Esophagus muscularis mucosa (tissue), 4 donors: ENCODE measurements at regions not wholly inside any gene's neighbourhood (a gene's known extent, or its start where the extent isn't known, plus 50 kb on each side); places are given as distances from the start of the nearest gene placed in this dataset.

Experiments used
- EP300 ChIP-seq: sonication (generic); formaldehyde crosslinking; IDR thresholded peaks from one replicate; pipeline ENCODE4 v1.6.1; 2017; ENCODE audit warnings: antibody characterized with exemption
- POLR2AphosphoS5 ChIP-seq, 2 donors: sonication (generic); formaldehyde crosslinking; IDR thresholded peaks; one replicate each; pipeline ENCODE4 v1.6.1; 2017; ENCODE audit warnings: antibody characterized with exemption in 2 of 2
- TF ChIP-seq, protein P1 (sequence below), 3 experiments: fragments of 200-600 bp in 2 of 3; fragments of 450-650 bp in 1 of 3; sonication (generic) in 2 of 3; IDR thresholded peaks; one replicate each; pipeline ENCODE4 v1.5.1; 2017 to 2019; ENCODE audit warnings: antibody characterized with exemption in 3 of 3, mild to moderate bottlenecking in 2 of 3, moderate library complexity in 1 of 3

DNA sequence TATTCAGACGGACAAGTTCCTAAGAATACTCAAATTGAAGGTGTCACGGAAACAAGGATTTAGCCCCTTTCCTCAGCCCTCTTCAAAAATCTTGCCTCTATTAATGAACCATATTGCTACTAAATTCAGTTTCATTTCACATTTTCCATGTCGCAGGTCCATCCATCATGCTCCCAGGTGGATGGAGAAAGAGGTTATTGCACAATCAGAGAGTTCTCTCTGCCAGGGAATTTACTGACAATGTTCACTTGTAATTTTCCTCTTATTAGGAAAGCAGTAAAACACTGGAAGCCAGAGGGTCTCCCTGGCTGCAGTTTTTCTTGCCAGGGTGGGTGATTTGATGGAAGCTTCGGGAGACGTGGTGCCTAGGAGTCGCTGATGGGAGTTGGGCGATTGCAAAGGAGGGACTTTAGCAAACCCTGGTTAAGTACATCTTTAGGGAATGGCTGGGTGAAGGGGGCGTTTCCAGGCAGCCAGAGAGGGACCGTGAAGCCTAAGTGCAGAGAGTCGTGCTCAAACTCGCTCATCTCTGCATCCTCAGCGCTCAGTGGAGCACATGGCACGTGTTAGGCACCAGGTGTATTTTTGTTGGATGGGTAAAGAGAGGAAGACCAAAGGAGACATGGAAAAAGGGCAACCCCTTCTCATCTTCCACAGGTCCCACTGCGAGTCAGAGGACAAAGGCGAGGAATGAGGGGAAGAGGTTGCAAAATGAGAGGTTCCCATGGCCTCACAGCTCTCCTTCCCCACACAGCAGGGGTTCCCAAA lies 321.9 kb upstream of the CDH4 start:
- TF ChIP-seq POLR2AphosphoS5 (IDR thresholded peaks at IDR 0.05): no peak
- TF ChIP-seq, protein P1, sequence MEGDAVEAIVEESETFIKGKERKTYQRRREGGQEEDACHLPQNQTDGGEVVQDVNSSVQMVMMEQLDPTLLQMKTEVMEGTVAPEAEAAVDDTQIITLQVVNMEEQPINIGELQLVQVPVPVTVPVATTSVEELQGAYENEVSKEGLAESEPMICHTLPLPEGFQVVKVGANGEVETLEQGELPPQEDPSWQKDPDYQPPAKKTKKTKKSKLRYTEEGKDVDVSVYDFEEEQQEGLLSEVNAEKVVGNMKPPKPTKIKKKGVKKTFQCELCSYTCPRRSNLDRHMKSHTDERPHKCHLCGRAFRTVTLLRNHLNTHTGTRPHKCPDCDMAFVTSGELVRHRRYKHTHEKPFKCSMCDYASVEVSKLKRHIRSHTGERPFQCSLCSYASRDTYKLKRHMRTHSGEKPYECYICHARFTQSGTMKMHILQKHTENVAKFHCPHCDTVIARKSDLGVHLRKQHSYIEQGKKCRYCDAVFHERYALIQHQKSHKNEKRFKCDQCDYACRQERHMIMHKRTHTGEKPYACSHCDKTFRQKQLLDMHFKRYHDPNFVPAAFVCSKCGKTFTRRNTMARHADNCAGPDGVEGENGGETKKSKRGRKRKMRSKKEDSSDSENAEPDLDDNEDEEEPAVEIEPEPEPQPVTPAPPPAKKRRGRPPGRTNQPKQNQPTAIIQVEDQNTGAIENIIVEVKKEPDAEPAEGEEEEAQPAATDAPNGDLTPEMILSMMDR (IDR thresholded peaks at IDR 0.05): no peak
- TF ChIP-seq EP300: no peak
